Neutrophil (primary cell): ENCODE measurements at regions not wholly inside any gene's neighbourhood (a gene's known extent, or its start where the extent isn't known, plus 50 kb on each side); places are given as distances from the start of the nearest gene placed in this dataset.

ENCODE experiments used
- H3K27ac ChIP-seq: fragments of 200-600 bp; sonication (generic); 2 replicates; pipeline ENCODE4 v1.5.1; 2016; ENCODE audit warnings: mild to moderate bottlenecking, moderate library complexity
- H3K27me3 ChIP-seq: fragments of 200-600 bp; sonication (generic); 2 replicates; pipeline ENCODE4 v1.6.0; 2016; ENCODE audit warnings: mild to moderate bottlenecking
- H3K36me3 ChIP-seq: fragments of 200-600 bp; sonication (generic); 2 replicates; pipeline ENCODE4 v1.5.1; 2017
- H3K4me1 ChIP-seq, 2 experiments: fragments of 200-600 bp in 1 of 2; sonication (generic) in 1 of 2; 1 replicate in 1 of 2; 2 replicates in 1 of 2; pipeline versions ENCODE4 v1.5.1 to v1.6.1; 2013 to 2016; ENCODE audit warnings: low read depth in 1 of 2, low read length in 1 of 2, mild to moderate bottlenecking in 1 of 2, moderate library complexity in 1 of 2; ENCODE audit not compliant: control insufficient read depth in 1 of 2, insufficient read depth in 1 of 2
- H3K4me3 ChIP-seq, 2 experiments: fragments of 200-600 bp in 1 of 2; sonication (generic) in 1 of 2; 1 replicate in 1 of 2; 2 replicates in 1 of 2; pipeline ENCODE4 v1.5.1; 2013 to 2016; ENCODE audit warnings: low read depth in 1 of 2, low read length in 1 of 2, mild to moderate bottlenecking in 1 of 2, moderate library complexity in 1 of 2
- H3K9me3 ChIP-seq: fragments of 200-600 bp; sonication (generic); 2 replicates; pipeline ENCODE4 v1.5.1; 2016
- CTCF ChIP-seq: fragments of 200-600 bp; sonication (generic); IDR thresholded peaks from 2 replicates; pipeline ENCODE4 v1.5.1; 2016; ENCODE audit warnings: antibody characterized with exemption

GRCh38 chr1:198932351-198932991, 293.6 kb downstream of the PTPRC start:
- Histone ChIP-seq H3K36me3 (no peaks in the 10 kb centered on the region), H3K4me1 (peaks cover 65 to 74% of the 10 kb centered on the region in 2 experiments), H3K27ac (no peak overlapping the region), H3K27me3 (no peaks in the 10 kb centered on the region), H3K9me3 (no peaks in the 10 kb centered on the region), H3K4me3 (no peak overlapping the region)
- no peak for TF ChIP-seq CTCF

GRCh38 chr1:198933515-198934222, 294.8 kb downstream of the PTPRC start:
- Histone ChIP-seq H3K27ac (no peak overlapping the region), H3K4me1 (peaks cover 65 to 74% of the 10 kb centered on the region in 2 experiments), H3K4me3 (no peak overlapping the region), H3K36me3 (no peaks in the 10 kb centered on the region), H3K27me3 (no peaks in the 10 kb centered on the region), H3K9me3 (no peaks in the 10 kb centered on the region)
- no peak for TF ChIP-seq CTCF

GRCh38 chr1:198934426-198934825, 295.6 kb downstream of the PTPRC start:
- no peaks in the 10 kb centered on the region for H3K27me3 ChIP-seq
- peaks cover 60 to 68% of the 10 kb centered on the region in 2 experiments for H3K4me1 ChIP-seq
- no peaks in the 10 kb centered on the region for H3K36me3 ChIP-seq
- H3K27ac ChIP-seq = no peak overlapping the region
- no peak for TF ChIP-seq CTCF
- no peaks in the 10 kb centered on the region for H3K9me3 ChIP-seq
- peak overlapping the region; percentile 11 to 21 for H3K4me3 ChIP-seq

- Histone ChIP-seq H3K4me3 (peak overlapping the region; percentile 11 to 21), H3K9me3 (no peaks in the 10 kb centered on the region), H3K36me3 (no peaks in the 10 kb centered on the region), H3K27me3 (no peaks in the 10 kb centered on the region), H3K27ac (no peak overlapping the region), H3K4me1 (peaks cover 56 to 64% of the 10 kb centered on the region in 2 experiments)
- no peak for TF ChIP-seq CTCF
Measured at GRCh38 chr1:198934901-198935305, 296.1 kb downstream of the PTPRC start.

- TF ChIP-seq CTCF = no peak
- Histone ChIP-seq H3K9me3 (no peaks in the 10 kb centered on the region), H3K4me3 (peak overlapping the region; percentile 11 to 21), H3K36me3 (no peaks in the 10 kb centered on the region), H3K4me1 (peaks cover 50 to 59% of the 10 kb centered on the region in 2 experiments), H3K27ac (no peak overlapping the region), H3K27me3 (no peaks in the 10 kb centered on the region)
Measured at GRCh38 chr1:198935306-198935921, 296.6 kb downstream of the PTPRC start.
